ENCODE measurements at regions not wholly inside any gene's neighbourhood (a gene's known extent, or its start where the extent isn't known, plus 50 kb on each side); places are given as distances from the start of the nearest gene placed in this dataset.

- intact Hi-C loops (cut with DNase I): no loop called here
These were observed 526.5 kb downstream of the GALR1 start for GRCh38 chr18:77776104-77776503.

GRCh38 chr18:77777163-77777562, 527.5 kb downstream of the GALR1 start:
- no peak for DNase-seq (ENCODE audit: low spot score)
- intact Hi-C loops (cut with DNase I): no loop called here

More at GRCh38 chr18:77776104-77776503, 526.5 kb downstream of the GALR1 start:
- DNase-seq (ENCODE audit: low spot score): no peak

- intact Hi-C loops (cut with DNase I): no loop called here
- DNase-seq (ENCODE audit: low spot score): no peak
These were observed 535.2 kb downstream of the GALR1 start for GRCh38 chr18:77784759-77785379.

- DNase-seq (ENCODE audit: low spot score): no peak
These were observed 535.8 kb downstream of the GALR1 start for GRCh38 chr18:77785415-77785975.

GRCh38 chr18:77803024-77803423, 553.4 kb downstream of the GALR1 start:
- no peak for DNase-seq (ENCODE audit: low spot score)
- intact Hi-C loops (cut with DNase I): no loop called here

More at GRCh38 chr18:77785415-77785975, 535.8 kb downstream of the GALR1 start:
- intact Hi-C loops (cut with DNase I): no loop called here

- DNase-seq (ENCODE audit: low spot score): no peak
These were observed 554.7 kb downstream of the GALR1 start for GRCh38 chr18:77804382-77804781.

GRCh38 chr18:77807650-77808049, 558.0 kb downstream of the GALR1 start:
- DNase-seq (ENCODE audit: low spot score): no peak
- intact Hi-C loops (cut with DNase I): no loop called here

More at GRCh38 chr18:77804382-77804781, 554.7 kb downstream of the GALR1 start:
- intact Hi-C loops (cut with DNase I): no loop called here

GRCh38 chr18:77811503-77811902, 561.9 kb downstream of the GALR1 start:
- intact Hi-C loops (cut with DNase I): no loop called here
- DNase-seq (ENCODE audit: low spot score): no peak

- no peak for DNase-seq (ENCODE audit: low spot score)
- intact Hi-C loops (cut with DNase I): no loop called here
These were observed 566.2 kb downstream of the GALR1 start for GRCh38 chr18:77815666-77816338.

- intact Hi-C loops (cut with DNase I): no loop called here
- DNase-seq (ENCODE audit: low spot score): no peak
These were observed 568.7 kb downstream of the GALR1 start for GRCh38 chr18:77818328-77818727.

GRCh38 chr18:77820472-77820871, 570.8 kb downstream of the GALR1 start:
- DNase-seq (ENCODE audit: low spot score): no peak
- intact Hi-C loops (cut with DNase I): no loop called here

GRCh38 chr18:77821892-77822291, 572.2 kb downstream of the GALR1 start:
- no peak for DNase-seq (ENCODE audit: low spot score)
- intact Hi-C loops (cut with DNase I): no loop called here

GRCh38 chr18:77822632-77823031, 573.0 kb downstream of the GALR1 start:
- intact Hi-C loops (cut with DNase I): no loop called here
- no peak for DNase-seq (ENCODE audit: low spot score)

GRCh38 chr18:77833807-77834206, 584.2 kb downstream of the GALR1 start:
- intact Hi-C loops (cut with DNase I): no loop called here
- DNase-seq (ENCODE audit: low spot score): no peak

GRCh38 chr18:77851802-77852201, 602.2 kb downstream of the GALR1 start:
- no peak for DNase-seq (ENCODE audit: low spot score)
- intact Hi-C loops (cut with DNase I): no loop called here

GRCh38 chr18:77853859-77854258, 604.2 kb downstream of the GALR1 start:
- intact Hi-C loops (cut with DNase I): no loop called here
- DNase-seq (ENCODE audit: low spot score): no peak

- DNase-seq (ENCODE audit: low spot score): no peak
- intact Hi-C loops (cut with DNase I): no loop called here
These were observed 608.3 kb downstream of the GALR1 start for GRCh38 chr18:77857678-77858655.

GRCh38 chr18:77859634-77860033, 610.0 kb downstream of the GALR1 start:
- no peak for DNase-seq (ENCODE audit: low spot score)
- intact Hi-C loops (cut with DNase I): no loop called here

- no peak for DNase-seq (ENCODE audit: low spot score)
- intact Hi-C loops (cut with DNase I): no loop called here
These were observed 612.6 kb downstream of the GALR1 start for GRCh38 chr18:77862066-77862757.
